T-helper 1 cell treated with Interleukin-12 subunit alpha and Interleukin-12 subunit beta and Interleukin-4 antibody, amounts not matched to agents 30 ng/mL and 1 ng/mL, for 36 hours (primary cell): ENCODE measurements at regions not wholly inside any gene's neighbourhood (a gene's known extent, or its start where the extent isn't known, plus 50 kb on each side); places are given as distances from the start of the nearest gene placed in this dataset.

ENCODE experiments used
- intact Hi-C: fragments of 100-400 bp; cut with micrococcal nuclease; formaldehyde crosslinking; loops from one replicate; pipeline ENCODE4 v1.15.1; 2024

DNA sequence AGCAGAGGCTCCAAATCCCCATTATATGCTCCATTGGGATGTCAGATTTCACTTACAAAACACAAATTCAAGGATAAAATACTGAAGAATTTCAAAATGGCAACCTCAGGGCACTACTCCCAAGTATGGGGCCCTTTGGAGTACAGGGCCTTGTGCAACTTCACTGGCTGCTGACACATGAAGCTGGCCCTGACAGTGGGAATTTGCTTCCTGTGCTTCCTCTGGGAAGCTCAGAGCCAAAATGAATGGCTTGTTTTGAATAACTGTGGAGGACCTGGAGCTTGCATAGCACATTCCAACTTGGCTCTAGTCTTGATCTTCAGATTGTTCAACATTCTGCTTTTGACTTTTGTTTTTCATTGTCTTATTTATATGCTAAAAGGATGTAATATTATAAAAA lies 52.3 kb upstream of the HNF1B start:
- intact Hi-C loops = no loop called here

DNA sequence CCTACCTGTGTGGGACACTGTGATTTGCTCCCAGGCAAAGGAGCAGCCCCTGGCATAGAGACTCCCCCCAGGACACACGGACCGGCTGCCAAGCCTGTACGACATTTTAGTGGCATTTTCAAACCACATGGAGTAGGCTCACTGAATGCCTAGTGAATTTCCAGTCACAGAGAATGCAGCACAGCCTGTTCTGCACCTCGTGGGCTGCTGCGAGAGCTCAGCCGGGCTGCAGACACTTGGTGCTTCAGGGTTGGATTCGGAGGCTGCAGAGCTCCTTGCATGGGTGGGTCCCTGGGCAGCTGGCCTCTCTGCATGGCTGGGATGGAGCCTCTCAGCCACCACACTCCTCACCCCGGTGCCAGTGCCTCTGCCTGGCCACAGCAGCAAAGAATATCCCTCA lies 51.2 kb upstream of the HNF1B start:
- intact Hi-C loops = no loop called here
